Caco-2 (cell line): ENCODE measurements at regions not wholly inside any gene's neighbourhood (a gene's known extent, or its start where the extent isn't known, plus 50 kb on each side); places are given as distances from the start of the nearest gene placed in this dataset.
A peak's percentile ranks its signal among the peaks of the same experiment; 100 is the strongest.

ENCODE experiments used
- BruUV-seq: library from RNA; stranded (reverse); fragments of 400-500 nt; replicated peaks from 2 replicates; lab custom pipeline; 2021; lab: Mats Ljungman, UMichigan
- CTCF ChIA-PET: fragments of 300-600 bp; sonication (Branson Sonifier 250); formaldehyde crosslinking; loops from one replicate; lab custom pipeline; 2022; ENCODE audit warnings: antibody characterized with exemption; lab: Charles Lee
- POLR2A ChIA-PET: fragments of 300-600 bp; sonication (Branson Sonifier 250); formaldehyde crosslinking; loops from one replicate; lab custom pipeline; 2022; ENCODE audit warnings: antibody characterized with exemption; lab: Charles Lee
- DNase-seq, 2 experiments: peaks; one replicate each; pipeline versions ENCODE4 v3.0.0 to v3.0.0-alpha.2; 2020 to 2022
- H3K27me3 ChIP-seq: replicated peaks from 2 replicates; pipeline ENCODE4 v1.6.0; 2011; ENCODE audit warnings: low read length; ENCODE audit not compliant: control insufficient read depth, insufficient read depth
- H3K36me3 ChIP-seq: 2 replicates; pipeline ENCODE4 v1.5.1; 2011; ENCODE audit warnings: low read length; ENCODE audit not compliant: control insufficient read depth, insufficient read depth
- H3K4me1 ChIP-seq: fragments of 250-450 bp; sonication (Bioruptor Pico); 2 replicates; pipeline ENCODE4 v1.5.1; 2020; ENCODE audit warnings: mild to moderate bottlenecking
- H3K4me3 ChIP-seq: 2 replicates; pipeline ENCODE4 v1.5.1; 2011; ENCODE audit warnings: low read depth, mild to moderate bottlenecking, control low read depth, low read length
- H3K9me3 ChIP-seq: fragments of 250-450 bp; sonication (Bioruptor Pico); 2 replicates; pipeline ENCODE4 v1.5.1; 2020; ENCODE audit warnings: mild to moderate bottlenecking, moderate library complexity
- H3K27ac Mint-ChIP-seq: one replicate; pipeline ENCODE4 v1.8.0; 2022; ENCODE audit warnings: mixed read lengths; ENCODE audit not compliant: unreplicated experiment
- H3K27me3 Mint-ChIP-seq: one replicate; pipeline ENCODE4 v1.8.0; 2022; ENCODE audit warnings: mixed read lengths; ENCODE audit not compliant: insufficient read depth, unreplicated experiment
- H3K36me3 Mint-ChIP-seq: one replicate; pipeline ENCODE4 v1.8.0; 2022; ENCODE audit warnings: mild to moderate bottlenecking, mixed read lengths; ENCODE audit not compliant: insufficient read depth, unreplicated experiment
- H3K4me1 Mint-ChIP-seq: one replicate; pipeline ENCODE4 v1.8.0; 2022; ENCODE audit warnings: low read depth, mixed read lengths; ENCODE audit not compliant: unreplicated experiment
- H3K4me3 Mint-ChIP-seq: one replicate; pipeline ENCODE4 v1.8.0; 2022; ENCODE audit warnings: mild to moderate bottlenecking, moderate library complexity, mixed read lengths; ENCODE audit not compliant: unreplicated experiment
- H3K9me3 Mint-ChIP-seq: one replicate; pipeline ENCODE4 v1.8.0; 2022; ENCODE audit warnings: mixed read lengths; ENCODE audit not compliant: unreplicated experiment
- intact Hi-C: fragments of 100-400 bp; cut with micrococcal nuclease; formaldehyde crosslinking; loops from one replicate; pipeline ENCODE4 v1.10.0; 2022; ENCODE audit not compliant: unreplicated experiment
- TF ChIP-seq, protein P1 (sequence below), 2 experiments: fragments of 200-600 bp in 1 of 2; IDR thresholded peaks; 1 replicate in 1 of 2; 2 replicates in 1 of 2; pipeline versions ENCODE4 v1.5.1 to v1.8.0; 2011 to 2022; ENCODE audit warnings: antibody characterized with exemption in 1 of 2, control low read depth in 1 of 2, inconsistent platforms in 1 of 2, low read depth in 1 of 2, low read length in 1 of 2, mild to moderate bottlenecking in 1 of 2, moderate library complexity in 1 of 2; ENCODE audit not compliant: insufficient read depth in 1 of 2, severe bottlenecking in 1 of 2, unreplicated experiment in 1 of 2

DNA sequence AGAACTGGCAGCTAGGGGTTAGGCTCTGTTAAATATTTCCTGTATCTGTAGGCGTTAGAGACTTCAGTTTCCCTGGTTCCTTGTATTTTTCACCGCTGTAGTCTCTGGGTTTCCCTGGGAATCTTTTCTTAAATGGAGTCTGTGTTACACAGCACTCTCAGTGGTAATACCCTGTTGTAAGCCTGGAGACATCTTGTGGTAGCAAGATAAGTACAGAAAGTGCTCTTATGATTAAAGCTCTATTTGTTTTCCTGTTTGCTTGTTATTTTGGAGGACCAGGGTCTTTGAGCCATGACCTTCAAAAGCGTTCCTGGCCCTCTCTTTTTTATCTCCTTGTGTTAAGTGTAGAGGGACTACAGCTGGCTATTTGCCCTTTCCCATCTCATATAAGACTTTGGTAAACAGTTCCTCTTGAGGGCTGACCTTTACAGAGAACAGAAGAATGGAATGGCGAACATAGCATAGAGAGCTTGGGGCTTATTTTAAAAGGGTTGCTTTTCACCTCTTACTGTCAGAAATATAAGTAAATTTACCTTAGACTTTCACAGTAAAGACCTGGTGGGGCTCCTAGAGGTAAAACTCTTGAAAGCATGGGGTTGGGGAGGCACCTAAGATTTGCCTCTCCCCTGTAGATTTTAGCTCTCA lies 782.5 kb downstream of the FAT4 start:
- no peak for DNase-seq
- no peak overlapping the region for H3K27ac Mint-ChIP-seq
- Histone ChIP-seq H3K27me3 (no peaks in the 10 kb centered on the region), H3K9me3 (no peaks in the 10 kb centered on the region), H3K4me1 (no peaks in the 10 kb centered on the region), H3K4me3 (no peak overlapping the region), H3K36me3 (no peaks in the 10 kb centered on the region)
- no peaks in the 10 kb centered on the region for H3K27me3 Mint-ChIP-seq
- intact Hi-C loops, result no loop called here
- H3K4me1 Mint-ChIP-seq, result no peaks in the 10 kb centered on the region
- CTCF ChIA-PET, result no interaction called here
- BruUV-seq, result no TSS peak
- no peaks in the 10 kb centered on the region for H3K9me3 Mint-ChIP-seq
- H3K4me3 Mint-ChIP-seq, result no peak overlapping the region
- TF ChIP-seq, protein P1, sequence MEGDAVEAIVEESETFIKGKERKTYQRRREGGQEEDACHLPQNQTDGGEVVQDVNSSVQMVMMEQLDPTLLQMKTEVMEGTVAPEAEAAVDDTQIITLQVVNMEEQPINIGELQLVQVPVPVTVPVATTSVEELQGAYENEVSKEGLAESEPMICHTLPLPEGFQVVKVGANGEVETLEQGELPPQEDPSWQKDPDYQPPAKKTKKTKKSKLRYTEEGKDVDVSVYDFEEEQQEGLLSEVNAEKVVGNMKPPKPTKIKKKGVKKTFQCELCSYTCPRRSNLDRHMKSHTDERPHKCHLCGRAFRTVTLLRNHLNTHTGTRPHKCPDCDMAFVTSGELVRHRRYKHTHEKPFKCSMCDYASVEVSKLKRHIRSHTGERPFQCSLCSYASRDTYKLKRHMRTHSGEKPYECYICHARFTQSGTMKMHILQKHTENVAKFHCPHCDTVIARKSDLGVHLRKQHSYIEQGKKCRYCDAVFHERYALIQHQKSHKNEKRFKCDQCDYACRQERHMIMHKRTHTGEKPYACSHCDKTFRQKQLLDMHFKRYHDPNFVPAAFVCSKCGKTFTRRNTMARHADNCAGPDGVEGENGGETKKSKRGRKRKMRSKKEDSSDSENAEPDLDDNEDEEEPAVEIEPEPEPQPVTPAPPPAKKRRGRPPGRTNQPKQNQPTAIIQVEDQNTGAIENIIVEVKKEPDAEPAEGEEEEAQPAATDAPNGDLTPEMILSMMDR (IDR thresholded peaks at IDR 0.05; ENCODE audit: insufficient read depth in 1 of 2, low read depth in 1 of 2, low read length in 1 of 2, severe bottlenecking in 1 of 2, unreplicated experiment in 1 of 2), result no peak
- no peaks in the 10 kb centered on the region for H3K36me3 Mint-ChIP-seq
- POLR2A ChIA-PET, result no interaction called here

DNA sequence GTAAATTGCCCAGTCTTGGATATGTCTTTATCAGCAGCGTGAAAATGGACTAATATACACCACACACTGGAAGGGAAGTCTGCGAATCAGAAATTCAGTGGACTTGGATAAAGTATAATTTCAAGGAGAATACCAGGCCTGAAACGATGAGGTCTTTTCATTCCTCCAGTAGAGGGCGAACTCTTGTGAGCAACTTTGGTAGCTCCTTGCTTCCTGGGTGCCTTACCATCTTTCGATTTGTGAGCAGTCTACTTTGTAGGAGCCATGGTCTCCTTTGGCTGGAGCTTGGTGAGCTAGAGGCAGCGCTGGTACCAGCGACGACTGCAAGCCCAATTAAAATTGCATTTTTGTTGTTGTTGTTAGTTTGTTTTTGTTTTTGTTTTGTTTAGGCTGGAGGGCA lies 791.9 kb downstream of the FAT4 start:
- no TSS peak for BruUV-seq

DNA sequence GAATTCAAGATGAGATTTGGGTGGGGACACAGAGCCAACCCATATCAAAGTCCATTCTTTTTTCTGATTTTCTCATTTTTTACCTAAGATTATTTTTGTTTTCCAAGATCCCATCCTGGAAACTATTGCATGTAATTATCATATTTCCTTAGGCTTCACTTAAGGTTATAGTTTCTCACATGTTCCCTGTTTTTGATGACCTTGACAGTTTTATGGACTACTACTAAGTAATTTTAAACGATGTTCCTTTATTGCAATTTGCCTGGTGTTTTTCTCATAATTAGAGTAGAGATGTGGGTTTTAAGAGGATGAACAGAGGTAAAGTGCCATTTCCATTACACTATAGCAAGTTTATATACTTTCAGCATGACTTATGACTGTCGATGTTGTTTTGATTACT lies 795.1 kb downstream of the FAT4 start:
- H3K9me3 ChIP-seq, result no peaks in the 10 kb centered on the region
- Mint-ChIP-seq H3K9me3 (no peaks in the 10 kb centered on the region), H3K4me3 (no peak overlapping the region), H3K4me1 (no peaks in the 10 kb centered on the region), H3K36me3 (no peaks in the 10 kb centered on the region), H3K27ac (no peak overlapping the region), H3K27me3 (no peaks in the 10 kb centered on the region)
- POLR2A ChIA-PET, result no interaction called here
- CTCF ChIA-PET, result no interaction called here
- H3K4me1 ChIP-seq, result no peaks in the 10 kb centered on the region
- intact Hi-C loops, result no loop called here
- no peak for DNase-seq
- no peaks in the 10 kb centered on the region for H3K36me3 ChIP-seq
- no peaks in the 10 kb centered on the region for H3K27me3 ChIP-seq
- H3K4me3 ChIP-seq, result no peak overlapping the region
- TF ChIP-seq, protein P1 (IDR thresholded peaks at IDR 0.05; ENCODE audit: insufficient read depth in 1 of 2, low read depth in 1 of 2, low read length in 1 of 2, severe bottlenecking in 1 of 2, unreplicated experiment in 1 of 2), result no peak
- no TSS peak for BruUV-seq

More for the DNA sequence above, 791.9 kb downstream of the FAT4 start:
- DNase-seq, result peak in 1 of 2 experiments; percentile 6
- no peak overlapping the region for H3K4me3 ChIP-seq
- no peaks in the 10 kb centered on the region for H3K27me3 ChIP-seq
- no peak overlapping the region for H3K27ac Mint-ChIP-seq
- H3K27me3 Mint-ChIP-seq, result no peaks in the 10 kb centered on the region
- intact Hi-C loops, result no loop called here
- POLR2A ChIA-PET, result no interaction called here
- no peaks in the 10 kb centered on the region for H3K36me3 Mint-ChIP-seq
- CTCF ChIA-PET, result interaction anchor here (1.2 kb wide), 1 partner anchor 497 kb away, joined by 3 read pairs; no protein-coding TSS in a partner anchor
- no peaks in the 10 kb centered on the region for H3K4me1 ChIP-seq
- no peaks in the 10 kb centered on the region for H3K4me1 Mint-ChIP-seq
- TF ChIP-seq, protein P1 (IDR thresholded peaks at IDR 0.05; ENCODE audit: insufficient read depth in 1 of 2, low read depth in 1 of 2, low read length in 1 of 2, severe bottlenecking in 1 of 2, unreplicated experiment in 1 of 2), result peak in 1 of 2 experiments; percentile 7
- no peaks in the 10 kb centered on the region for H3K9me3 ChIP-seq
- no peaks in the 10 kb centered on the region for H3K36me3 ChIP-seq
- no peak overlapping the region for H3K4me3 Mint-ChIP-seq
- no peaks in the 10 kb centered on the region for H3K9me3 Mint-ChIP-seq
